Upper lobe of left lung (tissue), 4 donors: ENCODE measurements at regions not wholly inside any gene's neighbourhood (a gene's known extent, or its start where the extent isn't known, plus 50 kb on each side); places are given as distances from the start of the nearest gene placed in this dataset.

Experiments
- POLR2A ChIP-seq, 4 donors: fragments of 450-650 bp; IDR thresholded peaks; one replicate each; pipeline ENCODE4 v1.5.1; 2016 to 2017; ENCODE audit warnings: antibody characterized with exemption in 4 of 4, mild to moderate bottlenecking in 2 of 4
- POLR2AphosphoS5 ChIP-seq, 2 donors: sonication (generic); formaldehyde crosslinking; IDR thresholded peaks; one replicate each; pipeline ENCODE4 v1.5.1; 2017; ENCODE audit warnings: antibody characterized with exemption in 2 of 2
- TF ChIP-seq, protein P1 (sequence below), 6 experiments: fragments of 450-650 bp in 4 of 6; fragments of 200-600 bp in 2 of 6; sonication (generic) in 2 of 6; IDR thresholded peaks; one replicate each; pipeline ENCODE4 v1.5.1; 2016 to 2019; ENCODE audit warnings: antibody characterized with exemption in 6 of 6

DNA sequence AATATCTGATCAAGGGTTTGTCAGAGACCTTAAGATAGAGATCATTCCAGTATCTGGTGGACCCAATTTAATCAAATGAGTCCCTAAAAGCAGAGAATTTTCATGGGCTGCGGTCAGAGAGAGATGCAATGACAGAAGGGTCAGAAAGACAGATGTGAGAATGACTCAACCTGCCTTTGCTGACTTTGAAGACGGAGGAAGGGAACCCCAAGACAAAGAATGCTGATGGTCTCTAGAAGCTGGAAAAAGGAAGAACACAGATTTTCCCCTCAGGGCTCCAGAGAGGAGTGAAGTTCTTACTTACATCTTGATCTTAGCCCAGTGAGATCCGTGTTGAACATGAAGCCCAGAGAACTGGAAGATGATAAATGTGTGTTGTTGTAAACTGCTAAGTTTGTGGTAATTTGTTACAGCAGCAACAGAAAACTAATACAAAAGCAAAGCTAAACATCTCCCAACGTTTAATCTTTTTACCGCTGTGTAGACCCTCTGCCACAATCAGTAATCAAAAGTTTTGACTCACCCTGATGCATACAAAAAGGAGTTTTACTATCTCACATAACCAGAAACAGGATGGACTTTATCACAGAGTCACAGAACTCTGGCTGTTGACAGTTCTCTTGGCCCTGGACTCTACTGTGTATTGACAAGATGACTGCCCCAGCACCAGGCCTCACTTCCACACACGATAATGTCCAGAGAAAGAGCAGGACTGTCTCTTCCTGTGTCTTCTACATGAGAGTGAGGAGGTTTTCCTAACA is 70.2 kb upstream of the MAGEB2 start:
- TF ChIP-seq, protein P1, sequence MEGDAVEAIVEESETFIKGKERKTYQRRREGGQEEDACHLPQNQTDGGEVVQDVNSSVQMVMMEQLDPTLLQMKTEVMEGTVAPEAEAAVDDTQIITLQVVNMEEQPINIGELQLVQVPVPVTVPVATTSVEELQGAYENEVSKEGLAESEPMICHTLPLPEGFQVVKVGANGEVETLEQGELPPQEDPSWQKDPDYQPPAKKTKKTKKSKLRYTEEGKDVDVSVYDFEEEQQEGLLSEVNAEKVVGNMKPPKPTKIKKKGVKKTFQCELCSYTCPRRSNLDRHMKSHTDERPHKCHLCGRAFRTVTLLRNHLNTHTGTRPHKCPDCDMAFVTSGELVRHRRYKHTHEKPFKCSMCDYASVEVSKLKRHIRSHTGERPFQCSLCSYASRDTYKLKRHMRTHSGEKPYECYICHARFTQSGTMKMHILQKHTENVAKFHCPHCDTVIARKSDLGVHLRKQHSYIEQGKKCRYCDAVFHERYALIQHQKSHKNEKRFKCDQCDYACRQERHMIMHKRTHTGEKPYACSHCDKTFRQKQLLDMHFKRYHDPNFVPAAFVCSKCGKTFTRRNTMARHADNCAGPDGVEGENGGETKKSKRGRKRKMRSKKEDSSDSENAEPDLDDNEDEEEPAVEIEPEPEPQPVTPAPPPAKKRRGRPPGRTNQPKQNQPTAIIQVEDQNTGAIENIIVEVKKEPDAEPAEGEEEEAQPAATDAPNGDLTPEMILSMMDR (IDR thresholded peaks at IDR 0.05): no peak
- TF ChIP-seq POLR2AphosphoS5 (IDR thresholded peaks at IDR 0.05) (no peak), POLR2A (IDR thresholded peaks at IDR 0.05) (no peak)
